ENCODE measurements at regions not wholly inside any gene's neighbourhood (a gene's known extent, or its start where the extent isn't known, plus 50 kb on each side); places are given as distances from the start of the nearest gene placed in this dataset.

- no peak for TF ChIP-seq ZKSCAN1 (IDR thresholded peaks at IDR 0.05; ENCODE audit: low read depth, low read length)
- TF ChIP-seq SREBF2 (CRISPR knock-in tag; IDR thresholded peaks at IDR 0.05): no peak
- no peak for TF ChIP-seq ATF2 (CRISPR knock-in tag; IDR thresholded peaks at IDR 0.05)
These were observed 364.9 kb upstream of the MCTP2 start for GRCh38 chr15:93866476-93866875.

Measured in K562 (cell line).